Activated CD4-positive, alpha-beta T cell treated with anti-CD3 and anti-CD28 coated beads for 24 hours (primary cell): ENCODE measurements at regions not wholly inside any gene's neighbourhood (a gene's known extent, or its start where the extent isn't known, plus 50 kb on each side); places are given as distances from the start of the nearest gene placed in this dataset.

Experiments used
- DNase-seq, 2 donors: peaks; one replicate each; pipeline ENCODE4 v3.0.0-alpha.2; 2020; ENCODE audit warnings: low read depth in 2 of 2

DNA sequence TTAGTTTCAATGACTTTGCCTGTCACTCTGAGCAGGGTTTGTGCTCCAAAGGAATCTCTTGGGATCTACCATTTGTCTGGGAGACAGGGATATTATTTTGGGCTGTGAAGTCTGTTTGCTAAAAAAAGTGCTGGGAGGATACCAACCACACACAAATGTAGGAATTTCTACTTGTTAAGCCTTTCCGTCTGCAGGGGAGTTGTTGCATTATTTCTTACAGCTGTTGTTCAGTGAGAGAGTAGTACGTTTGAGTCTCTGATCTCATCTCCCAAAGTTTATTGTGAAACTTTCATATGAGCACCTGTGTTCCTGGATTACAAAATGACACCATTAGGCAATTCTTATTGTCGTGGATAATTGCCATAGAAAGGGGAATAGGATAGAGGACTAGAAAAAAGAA, 78.3 kb upstream of the SEMA6A start:
- no peak for DNase-seq

GRCh38 chr5:116652196-116652729, 77.6 kb upstream of the SEMA6A start:
- no peak for DNase-seq

DNA sequence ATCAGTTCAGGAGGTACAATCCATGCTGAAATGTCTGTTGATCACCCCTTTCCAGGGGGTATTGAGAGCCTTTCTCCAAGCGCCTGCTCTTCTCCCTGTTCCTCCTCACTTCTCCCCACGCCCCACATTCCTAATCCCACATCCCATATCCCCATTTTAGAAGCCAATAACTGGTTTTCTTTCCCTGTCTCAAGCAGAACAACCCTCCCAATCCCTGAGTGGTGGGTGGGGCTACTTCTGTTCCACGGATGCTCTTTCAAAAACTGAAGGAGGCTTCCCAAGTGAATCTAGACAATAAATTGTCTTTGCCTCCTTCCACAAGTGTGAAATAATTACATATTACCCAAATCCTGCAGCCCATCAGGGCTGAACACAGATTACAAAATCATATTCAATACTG, 77.0 kb upstream of the SEMA6A start:
- DNase-seq: no peak

DNA sequence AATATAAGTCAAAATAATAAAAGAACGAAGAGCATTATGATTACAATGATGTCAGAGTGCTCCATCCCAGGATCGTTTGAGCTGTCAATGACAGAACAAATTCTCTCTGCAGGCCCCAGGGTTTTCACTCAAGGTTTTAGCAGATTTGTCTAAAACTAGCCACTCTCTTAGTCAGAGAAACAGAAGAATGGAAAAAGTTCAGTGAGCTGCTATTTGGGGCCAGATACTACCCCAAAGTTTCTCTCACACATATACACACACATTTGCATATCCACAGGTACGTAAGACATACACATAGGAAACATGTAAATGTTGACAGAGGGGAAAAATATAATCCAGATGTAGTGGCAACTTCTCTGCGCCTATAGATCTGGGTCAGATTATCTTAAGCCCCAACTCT, 76.3 kb upstream of the SEMA6A start:
- no peak for DNase-seq

- DNase-seq: no peak
These were observed 75.9 kb upstream of the SEMA6A start for GRCh38 chr5:116650544-116650943.

- no peak for DNase-seq
These were observed 72.1 kb upstream of the SEMA6A start for GRCh38 chr5:116646611-116647289.

DNA sequence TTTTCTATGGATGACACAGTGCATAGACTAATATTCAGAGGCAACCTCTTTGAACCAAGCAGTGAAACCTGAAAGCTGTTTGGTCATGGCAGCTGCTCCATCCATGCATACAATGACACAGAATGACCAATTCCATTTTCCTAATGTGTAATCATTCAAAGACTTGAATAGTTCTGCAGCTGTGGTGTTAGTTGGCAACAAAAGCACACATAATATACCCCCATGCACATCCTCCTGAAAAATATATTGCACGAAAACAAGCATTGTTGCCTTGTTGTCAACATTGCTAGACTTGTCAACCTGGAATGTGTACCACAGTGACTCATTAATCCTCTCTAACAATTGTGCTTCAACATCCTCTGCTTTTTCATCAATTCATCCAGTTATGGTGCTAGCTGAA, 71.0 kb upstream of the SEMA6A start:
- DNase-seq: no peak

GRCh38 chr5:116640236-116640635, 65.6 kb upstream of the SEMA6A start:
- DNase-seq: no peak

DNA sequence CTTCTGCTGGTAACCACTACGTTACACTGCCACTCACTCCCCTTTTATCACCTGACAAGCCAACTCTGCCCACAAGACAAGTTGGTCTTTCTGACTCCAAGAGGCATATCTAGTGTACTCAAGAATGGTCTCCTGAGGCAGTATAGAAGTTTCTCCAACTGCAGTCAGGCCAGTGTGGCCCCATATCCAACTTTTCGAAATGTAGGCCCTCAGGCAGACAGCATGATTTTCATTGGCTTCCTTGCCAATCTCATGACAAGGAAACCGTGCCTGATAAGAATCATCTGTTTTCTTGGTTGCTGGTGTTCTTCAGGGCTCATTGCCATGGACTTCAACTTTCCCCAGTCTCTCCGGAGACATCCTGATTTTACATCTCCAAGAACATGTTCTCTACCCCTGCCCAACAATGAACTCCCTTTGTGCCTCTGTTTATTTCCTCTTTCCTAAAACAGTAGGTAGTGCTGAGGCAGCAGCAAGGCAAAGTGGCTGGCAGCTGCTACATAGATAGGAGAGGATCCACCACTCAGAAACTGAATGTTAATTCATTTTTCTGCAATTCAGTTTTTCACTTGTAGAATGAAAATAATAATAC, 62.6 kb upstream of the SEMA6A start:
- DNase-seq: no peak

DNA sequence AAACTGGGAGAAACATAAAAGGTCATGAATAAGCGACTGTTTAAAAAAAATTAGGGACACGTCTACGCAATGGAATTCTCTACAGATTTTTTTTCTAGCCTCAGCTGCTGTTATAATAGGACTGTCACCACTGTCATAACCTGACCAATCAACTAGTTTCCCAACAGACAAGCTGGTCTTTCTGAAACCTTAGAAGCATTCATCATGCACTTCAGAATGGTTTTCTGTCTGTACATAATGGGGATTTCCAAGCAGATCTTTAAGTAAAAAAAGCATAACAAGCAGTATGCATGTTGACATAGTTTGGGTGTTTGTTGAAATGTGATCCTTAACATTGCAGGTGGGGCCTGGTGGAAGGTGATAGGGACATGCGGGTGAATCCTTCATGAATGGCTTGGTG, 58.3 kb upstream of the SEMA6A start:
- no peak for DNase-seq

GRCh38 chr5:116631147-116631546, 56.5 kb upstream of the SEMA6A start:
- no peak for DNase-seq

- DNase-seq: no peak
These were observed 54.5 kb upstream of the SEMA6A start for GRCh38 chr5:116629168-116629567.

DNA sequence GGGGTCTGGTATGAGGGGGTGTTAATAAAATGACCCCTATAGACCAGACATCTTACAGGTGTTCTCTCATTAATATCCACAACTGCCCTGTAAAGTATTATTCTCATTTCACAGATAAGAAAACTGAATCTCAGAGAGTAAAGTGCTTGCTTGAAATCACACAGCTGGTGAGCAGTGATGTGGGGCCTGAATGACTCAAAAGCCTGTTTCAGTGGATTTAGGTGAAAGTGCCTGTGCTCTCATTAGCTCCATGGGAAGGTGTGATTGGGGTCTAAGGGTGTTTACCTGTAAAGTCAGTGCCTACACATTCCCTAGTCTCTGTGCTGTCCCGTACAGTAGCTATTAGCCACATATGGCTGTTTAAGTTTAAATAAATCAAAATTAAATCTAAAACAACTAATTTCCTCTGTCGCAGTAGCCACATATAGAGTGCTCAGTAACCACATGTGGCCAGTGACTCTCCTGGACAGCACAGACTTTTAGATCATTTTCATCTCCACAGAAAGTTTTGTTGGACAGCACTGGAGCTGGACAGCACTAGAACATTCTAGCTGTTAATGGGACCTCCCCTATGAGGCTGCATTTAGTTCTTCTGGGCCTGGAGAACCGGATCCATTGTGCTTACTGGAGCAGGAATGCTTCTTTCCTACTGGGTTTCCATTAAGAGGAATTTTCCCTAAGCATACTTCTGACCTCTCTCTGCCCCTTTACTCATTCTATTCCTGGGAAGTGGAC, 52.5 kb upstream of the SEMA6A start:
- no peak for DNase-seq

DNA sequence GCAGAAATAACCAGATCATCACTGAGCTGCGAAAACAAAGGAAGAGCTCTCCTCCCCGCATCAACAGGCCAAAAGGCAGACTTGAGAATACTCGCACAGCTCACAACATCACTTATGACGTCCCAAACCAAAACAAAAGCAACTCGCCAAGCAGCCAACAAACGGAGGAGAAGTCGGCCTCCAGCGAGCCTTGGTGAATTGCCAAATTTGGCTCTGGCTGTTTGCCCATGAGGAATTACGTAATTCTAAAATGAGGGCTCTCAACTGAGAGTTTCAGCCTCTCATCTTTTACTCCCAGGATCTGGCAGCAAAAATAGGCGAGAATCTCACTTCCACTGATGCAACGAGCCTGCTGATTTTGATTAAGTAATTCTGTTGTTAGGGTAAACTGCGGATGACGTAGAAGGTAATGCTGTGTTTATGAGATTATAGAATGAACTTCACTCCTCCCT, 51.7 kb upstream of the SEMA6A start:
- no peak for DNase-seq
